ENCODE measurements at regions not wholly inside any gene's neighbourhood (a gene's known extent, or its start where the extent isn't known, plus 50 kb on each side); places are given as distances from the start of the nearest gene placed in this dataset.
A peak's percentile ranks its signal among the peaks of the same experiment; 100 is the strongest.

- H3K27ac Mint-ChIP-seq: no peak overlapping the region
- TF ChIP-seq, protein P1, sequence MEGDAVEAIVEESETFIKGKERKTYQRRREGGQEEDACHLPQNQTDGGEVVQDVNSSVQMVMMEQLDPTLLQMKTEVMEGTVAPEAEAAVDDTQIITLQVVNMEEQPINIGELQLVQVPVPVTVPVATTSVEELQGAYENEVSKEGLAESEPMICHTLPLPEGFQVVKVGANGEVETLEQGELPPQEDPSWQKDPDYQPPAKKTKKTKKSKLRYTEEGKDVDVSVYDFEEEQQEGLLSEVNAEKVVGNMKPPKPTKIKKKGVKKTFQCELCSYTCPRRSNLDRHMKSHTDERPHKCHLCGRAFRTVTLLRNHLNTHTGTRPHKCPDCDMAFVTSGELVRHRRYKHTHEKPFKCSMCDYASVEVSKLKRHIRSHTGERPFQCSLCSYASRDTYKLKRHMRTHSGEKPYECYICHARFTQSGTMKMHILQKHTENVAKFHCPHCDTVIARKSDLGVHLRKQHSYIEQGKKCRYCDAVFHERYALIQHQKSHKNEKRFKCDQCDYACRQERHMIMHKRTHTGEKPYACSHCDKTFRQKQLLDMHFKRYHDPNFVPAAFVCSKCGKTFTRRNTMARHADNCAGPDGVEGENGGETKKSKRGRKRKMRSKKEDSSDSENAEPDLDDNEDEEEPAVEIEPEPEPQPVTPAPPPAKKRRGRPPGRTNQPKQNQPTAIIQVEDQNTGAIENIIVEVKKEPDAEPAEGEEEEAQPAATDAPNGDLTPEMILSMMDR (IDR thresholded peaks at IDR 0.05; ENCODE audit: unreplicated experiment in 3 of 3): no peak
- no peak overlapping the region for H3K4me3 Mint-ChIP-seq
- no peaks in the 10 kb centered on the region for H3K27me3 Mint-ChIP-seq (ENCODE audit: low read depth)
- no peaks in the 10 kb centered on the region for H3K36me3 Mint-ChIP-seq (ENCODE audit: low read depth)
- peaks cover 5% of the 10 kb centered on the region for H3K9me3 Mint-ChIP-seq
- peaks cover 32% of the 10 kb centered on the region for H3K4me1 Mint-ChIP-seq
Measured at GRCh38 chr2:18049325-18049724, 170.9 kb downstream of the KCNS3 start.

DNA sequence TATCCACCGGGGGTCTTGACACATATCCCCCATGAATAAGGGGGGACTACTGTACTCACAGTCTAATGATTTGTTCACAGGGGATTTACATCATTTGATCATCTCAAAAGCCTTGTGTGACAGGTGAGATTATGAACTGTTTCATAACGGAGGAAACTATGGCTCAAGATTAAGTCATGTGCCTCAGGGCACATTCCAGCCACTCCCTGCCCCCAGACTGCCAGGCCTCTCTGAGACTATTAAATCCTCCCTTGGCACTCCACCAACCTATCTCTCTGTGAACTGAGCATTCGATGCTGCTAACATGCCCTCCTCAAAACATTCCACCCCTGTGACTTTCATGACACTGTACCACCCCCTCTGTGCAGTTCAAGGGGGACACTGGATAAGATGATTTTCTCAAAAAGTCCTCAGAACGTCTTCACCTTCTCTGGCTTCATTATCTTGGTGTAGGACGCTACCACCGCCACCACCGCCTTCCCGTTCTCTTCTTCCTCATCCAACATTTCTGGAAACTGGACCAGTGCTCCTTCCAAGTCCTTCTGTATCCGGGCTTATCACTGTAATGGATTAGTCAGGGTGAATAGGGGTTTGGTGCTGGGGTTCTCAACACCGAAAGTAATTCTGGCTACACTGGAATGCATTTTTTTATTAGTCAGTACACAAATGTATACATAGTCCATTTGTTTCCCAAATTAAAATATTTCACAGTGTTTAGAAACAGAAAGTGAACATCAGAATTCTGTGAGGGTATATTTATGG lies 169.6 kb downstream of the KCNS3 start:
- TF ChIP-seq, protein P1 (IDR thresholded peaks at IDR 0.05; ENCODE audit: unreplicated experiment in 3 of 3): no peak
- Mint-ChIP-seq H3K4me1 (peaks cover 32% of the 10 kb centered on the region), H3K9me3 (peaks cover 5% of the 10 kb centered on the region), H3K27me3 (ENCODE audit: low read depth) (no peaks in the 10 kb centered on the region), H3K36me3 (ENCODE audit: low read depth) (no peaks in the 10 kb centered on the region), H3K27ac (peak overlapping the region in 2 of 3 experiments; percentile 20 to 33), H3K4me3 (no peak overlapping the region)

- Mint-ChIP-seq H3K4me3 (no peak overlapping the region), H3K36me3 (ENCODE audit: low read depth) (no peaks in the 10 kb centered on the region), H3K27ac (peak overlapping the region in 2 of 3 experiments; percentile 20 to 33), H3K4me1 (peaks cover 32% of the 10 kb centered on the region), H3K9me3 (peaks cover 5% of the 10 kb centered on the region), H3K27me3 (ENCODE audit: low read depth) (no peaks in the 10 kb centered on the region)
- TF ChIP-seq, protein P1 (IDR thresholded peaks at IDR 0.05; ENCODE audit: unreplicated experiment in 3 of 3): no peak
Measured at GRCh38 chr2:18047213-18047611, 168.7 kb downstream of the KCNS3 start.

DNA sequence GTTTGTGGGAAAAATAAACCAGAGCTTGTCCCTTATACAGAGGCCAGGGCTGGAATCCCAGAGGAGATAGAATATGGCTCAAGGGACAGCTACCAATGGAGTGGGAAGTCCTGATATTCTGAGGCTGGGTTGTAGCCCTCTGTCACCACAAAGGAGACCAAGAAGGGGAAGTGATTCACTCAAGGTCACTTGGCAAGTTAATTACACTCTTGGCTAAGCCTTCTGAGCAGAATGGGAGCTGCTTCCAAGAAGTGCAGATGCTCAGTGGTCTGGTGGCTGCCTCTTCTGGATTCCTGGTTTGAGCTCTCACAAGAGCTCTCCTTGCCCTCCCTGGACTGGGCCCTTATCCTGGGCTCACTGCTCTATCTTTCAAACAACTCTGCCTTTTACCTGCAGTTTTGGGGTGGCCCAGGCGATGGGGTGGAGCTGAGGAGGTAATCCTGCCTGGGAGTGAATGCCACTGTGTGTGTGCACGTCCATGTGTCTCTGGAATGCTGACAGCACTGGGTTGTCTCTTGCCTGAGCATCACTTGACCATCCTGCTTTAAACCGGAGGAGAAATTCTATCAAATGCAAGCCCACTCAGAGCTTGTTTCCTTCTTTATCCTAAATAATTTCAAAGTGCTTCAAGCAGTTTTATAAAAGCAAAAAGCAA lies 168.2 kb downstream of the KCNS3 start:
- H3K27ac Mint-ChIP-seq: peak overlapping the region; percentile 20 to 60 (median 30)
- no peaks in the 10 kb centered on the region for H3K36me3 Mint-ChIP-seq (ENCODE audit: low read depth)
- peaks cover 5% of the 10 kb centered on the region for H3K9me3 Mint-ChIP-seq
- H3K4me1 Mint-ChIP-seq: peaks cover 32% of the 10 kb centered on the region
- peak overlapping the region in 1 of 3 experiments; percentile 49 for H3K4me3 Mint-ChIP-seq
- TF ChIP-seq, protein P1 (IDR thresholded peaks at IDR 0.05; ENCODE audit: unreplicated experiment in 3 of 3): no peak
- no peaks in the 10 kb centered on the region for H3K27me3 Mint-ChIP-seq (ENCODE audit: low read depth)

DNA sequence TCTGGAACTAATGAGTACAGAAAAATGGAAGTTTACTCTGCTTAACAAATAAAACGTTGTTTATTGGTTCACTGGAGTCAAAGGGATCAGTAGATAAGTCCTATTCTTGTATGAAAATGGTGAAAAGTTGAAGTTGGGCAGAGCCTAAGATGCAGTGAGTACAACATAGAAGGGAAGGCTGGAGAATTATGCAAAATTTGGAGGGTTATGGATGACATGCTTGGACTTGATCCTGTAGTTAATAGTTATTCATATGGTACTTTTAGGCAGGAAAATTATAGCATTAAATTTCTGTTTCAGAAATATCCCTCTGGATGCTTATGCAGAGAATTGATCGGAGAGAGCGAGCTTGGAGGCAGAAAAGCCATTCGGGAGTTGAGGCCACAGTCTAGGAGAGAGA lies 167.6 kb downstream of the KCNS3 start:
- H3K4me1 Mint-ChIP-seq: peaks cover 32% of the 10 kb centered on the region
- no peaks in the 10 kb centered on the region for H3K27me3 Mint-ChIP-seq (ENCODE audit: low read depth)
- TF ChIP-seq, protein P1 (IDR thresholded peaks at IDR 0.05; ENCODE audit: unreplicated experiment in 3 of 3): no peak
- no peaks in the 10 kb centered on the region for H3K36me3 Mint-ChIP-seq (ENCODE audit: low read depth)
- H3K27ac Mint-ChIP-seq: peak overlapping the region in 1 of 3 experiments; percentile 7
- peaks cover 5% of the 10 kb centered on the region for H3K9me3 Mint-ChIP-seq
- no peak overlapping the region for H3K4me3 Mint-ChIP-seq
